H1 (cell line): ENCODE measurements at regions not wholly inside any gene's neighbourhood (a gene's known extent, or its start where the extent isn't known, plus 50 kb on each side); places are given as distances from the start of the nearest gene placed in this dataset.

Source experiments
- FOSL1 ChIP-seq: IDR thresholded peaks from 2 replicates; pipeline ENCODE4 v1.6.1; 2011; ENCODE audit warnings: mild to moderate bottlenecking, low read depth, low read length, moderate library complexity; ENCODE audit not compliant: insufficient read depth
- NANOG ChIP-seq: IDR thresholded peaks from 2 replicates; pipeline ENCODE4 v1.6.1; 2011; ENCODE audit warnings: low read length, low read depth, mild to moderate bottlenecking, inconsistent platforms; ENCODE audit not compliant: insufficient read depth, poor library complexity, severe bottlenecking

DNA sequence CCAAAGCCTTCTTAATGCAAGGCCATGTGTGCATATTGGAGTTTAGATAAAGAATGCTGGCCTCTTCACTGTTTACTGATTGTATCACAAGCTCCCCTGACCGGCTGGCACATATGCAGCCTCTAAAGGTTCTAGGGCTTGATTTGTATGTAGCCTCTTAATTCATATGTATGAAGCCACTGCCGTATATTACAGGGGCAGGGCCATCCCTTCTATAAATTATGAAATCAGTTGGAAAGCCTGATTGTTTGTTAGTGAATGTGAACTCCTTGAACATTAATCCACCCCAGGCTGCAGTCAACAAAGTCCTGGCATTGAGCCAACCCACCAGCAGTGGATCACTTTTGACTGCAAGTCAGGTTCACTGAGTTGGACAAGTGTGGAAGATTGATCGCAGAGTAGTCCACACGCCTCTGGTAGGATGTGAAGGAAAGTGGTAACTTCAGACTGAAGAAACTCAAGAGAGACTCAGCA, 61.6 kb upstream of the PARD3B start (continued):
- TF ChIP-seq FOSL1 (no peak), NANOG (no peak)
